WTC11 (cell line): ENCODE measurements at regions not wholly inside any gene's neighbourhood (a gene's known extent, or its start where the extent isn't known, plus 50 kb on each side); places are given as distances from the start of the nearest gene placed in this dataset.

ENCODE experiments used
- CREB1 ChIP-seq: sonication (generic); formaldehyde crosslinking; IDR thresholded peaks from 2 replicates; pipeline ENCODE4 v1.8.0; 2023; ENCODE audit warnings: mild to moderate bottlenecking, missing genetic modification reagents
- EMX1 ChIP-seq: fragments of 250-450 bp; sonication (Bioruptor Pico); IDR thresholded peaks from 2 replicates; pipeline ENCODE4 v1.8.0; 2021; ENCODE audit warnings: mild to moderate bottlenecking
- ETV6 ChIP-seq: sonication (generic); formaldehyde crosslinking; IDR thresholded peaks from 2 replicates; pipeline ENCODE4 v1.8.1; 2022; ENCODE audit warnings: mild to moderate bottlenecking, missing genetic modification reagents
- FOXK1 ChIP-seq: sonication (generic); formaldehyde crosslinking; IDR thresholded peaks from 2 replicates; pipeline ENCODE4 v1.8.0; 2022; ENCODE audit warnings: mild to moderate bottlenecking, moderate library complexity, missing genetic modification reagents
- GABPB1 ChIP-seq: sonication (generic); formaldehyde crosslinking; IDR thresholded peaks from 2 replicates; pipeline ENCODE4 v1.8.1; 2023; ENCODE audit warnings: mild to moderate bottlenecking, missing genetic modification reagents
- NFYB ChIP-seq: sonication (generic); formaldehyde crosslinking; conservative IDR thresholded peaks from 2 replicates; pipeline ENCODE4 v1.8.0; 2022; ENCODE audit warnings: low read depth, missing genetic modification reagents
- NR2C2 ChIP-seq: sonication (generic); formaldehyde crosslinking; IDR thresholded peaks from 2 replicates; pipeline ENCODE4 v1.8.0; 2022; ENCODE audit warnings: mild to moderate bottlenecking, missing genetic modification reagents
- SMAD4 ChIP-seq: sonication (generic); formaldehyde crosslinking; IDR thresholded peaks from 2 replicates; pipeline ENCODE4 v1.8.0; 2022; ENCODE audit warnings: mild to moderate bottlenecking, missing genetic modification reagents
- TEAD4 ChIP-seq: sonication (generic); formaldehyde crosslinking; IDR thresholded peaks from 2 replicates; pipeline ENCODE4 v1.8.0; 2022; ENCODE audit warnings: mild to moderate bottlenecking, missing genetic modification reagents
- TP53 ChIP-seq: sonication (generic); formaldehyde crosslinking; IDR thresholded peaks from 2 replicates; pipeline ENCODE4 v1.8.1; 2023; ENCODE audit warnings: mild to moderate bottlenecking, missing genetic modification reagents
- TF ChIP-seq, protein P1 (sequence below): fragments of 200-600 bp; IDR thresholded peaks from 2 replicates; pipeline ENCODE4 v1.8.0; 2022; ENCODE audit warnings: antibody characterized with exemption
- TF ChIP-seq, protein P2 (sequence below): sonication (generic); formaldehyde crosslinking; IDR thresholded peaks from 2 replicates; pipeline ENCODE4 v1.8.1; 2023; ENCODE audit warnings: mild to moderate bottlenecking, missing genetic modification reagents, moderate library complexity
- TF ChIP-seq, protein P3 (sequence below): sonication (generic); formaldehyde crosslinking; conservative IDR thresholded peaks from 2 replicates; pipeline ENCODE4 v1.8.1; 2022; ENCODE audit warnings: mild to moderate bottlenecking, missing genetic modification reagents
- TF ChIP-seq, protein P4 (sequence below): sonication (generic); formaldehyde crosslinking; IDR thresholded peaks from 2 replicates; pipeline ENCODE4 v1.8.1; 2023; ENCODE audit warnings: mild to moderate bottlenecking, missing genetic modification reagents, moderate library complexity

DNA sequence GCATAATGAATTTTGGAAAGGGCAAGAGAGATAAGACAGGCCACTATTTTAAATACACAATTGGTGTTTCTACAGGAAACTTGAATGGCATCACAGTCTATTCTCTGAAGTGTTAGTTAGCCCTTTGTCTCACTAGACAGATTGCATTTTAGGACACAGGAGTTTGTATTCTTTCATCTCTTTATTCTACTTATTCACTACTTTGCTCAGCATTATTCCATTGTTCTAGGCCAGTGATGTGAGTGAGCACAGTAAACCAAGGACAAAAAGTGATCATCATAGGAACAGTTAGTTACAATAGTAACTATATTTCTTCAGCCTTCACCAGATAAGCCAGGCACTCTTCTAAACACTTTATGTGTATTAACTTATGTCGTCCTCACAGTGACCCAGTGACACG, 150.2 kb upstream of the SLCO3A1 start:
- TF ChIP-seq, protein P1, sequence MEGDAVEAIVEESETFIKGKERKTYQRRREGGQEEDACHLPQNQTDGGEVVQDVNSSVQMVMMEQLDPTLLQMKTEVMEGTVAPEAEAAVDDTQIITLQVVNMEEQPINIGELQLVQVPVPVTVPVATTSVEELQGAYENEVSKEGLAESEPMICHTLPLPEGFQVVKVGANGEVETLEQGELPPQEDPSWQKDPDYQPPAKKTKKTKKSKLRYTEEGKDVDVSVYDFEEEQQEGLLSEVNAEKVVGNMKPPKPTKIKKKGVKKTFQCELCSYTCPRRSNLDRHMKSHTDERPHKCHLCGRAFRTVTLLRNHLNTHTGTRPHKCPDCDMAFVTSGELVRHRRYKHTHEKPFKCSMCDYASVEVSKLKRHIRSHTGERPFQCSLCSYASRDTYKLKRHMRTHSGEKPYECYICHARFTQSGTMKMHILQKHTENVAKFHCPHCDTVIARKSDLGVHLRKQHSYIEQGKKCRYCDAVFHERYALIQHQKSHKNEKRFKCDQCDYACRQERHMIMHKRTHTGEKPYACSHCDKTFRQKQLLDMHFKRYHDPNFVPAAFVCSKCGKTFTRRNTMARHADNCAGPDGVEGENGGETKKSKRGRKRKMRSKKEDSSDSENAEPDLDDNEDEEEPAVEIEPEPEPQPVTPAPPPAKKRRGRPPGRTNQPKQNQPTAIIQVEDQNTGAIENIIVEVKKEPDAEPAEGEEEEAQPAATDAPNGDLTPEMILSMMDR: no peak
- TF ChIP-seq TP53 (CRISPR knock-in tag): no peak
- TF ChIP-seq, protein P2, sequence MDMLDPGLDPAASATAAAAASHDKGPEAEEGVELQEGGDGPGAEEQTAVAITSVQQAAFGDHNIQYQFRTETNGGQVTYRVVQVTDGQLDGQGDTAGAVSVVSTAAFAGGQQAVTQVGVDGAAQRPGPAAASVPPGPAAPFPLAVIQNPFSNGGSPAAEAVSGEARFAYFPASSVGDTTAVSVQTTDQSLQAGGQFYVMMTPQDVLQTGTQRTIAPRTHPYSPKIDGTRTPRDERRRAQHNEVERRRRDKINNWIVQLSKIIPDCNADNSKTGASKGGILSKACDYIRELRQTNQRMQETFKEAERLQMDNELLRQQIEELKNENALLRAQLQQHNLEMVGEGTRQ (CRISPR knock-in tag): no peak
- no peak for TF ChIP-seq NFYB
- TF ChIP-seq, protein P3, sequence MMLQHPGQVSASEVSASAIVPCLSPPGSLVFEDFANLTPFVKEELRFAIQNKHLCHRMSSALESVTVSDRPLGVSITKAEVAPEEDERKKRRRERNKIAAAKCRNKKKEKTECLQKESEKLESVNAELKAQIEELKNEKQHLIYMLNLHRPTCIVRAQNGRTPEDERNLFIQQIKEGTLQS (CRISPR knock-in tag): no peak
- no peak for TF ChIP-seq EMX1 (CRISPR knock-in tag)
- no peak for TF ChIP-seq CREB1
- TF ChIP-seq GABPB1 (CRISPR knock-in tag): no peak
- no peak for TF ChIP-seq SMAD4
- no peak for TF ChIP-seq TEAD4 (CRISPR knock-in tag)
- TF ChIP-seq, protein P4, sequence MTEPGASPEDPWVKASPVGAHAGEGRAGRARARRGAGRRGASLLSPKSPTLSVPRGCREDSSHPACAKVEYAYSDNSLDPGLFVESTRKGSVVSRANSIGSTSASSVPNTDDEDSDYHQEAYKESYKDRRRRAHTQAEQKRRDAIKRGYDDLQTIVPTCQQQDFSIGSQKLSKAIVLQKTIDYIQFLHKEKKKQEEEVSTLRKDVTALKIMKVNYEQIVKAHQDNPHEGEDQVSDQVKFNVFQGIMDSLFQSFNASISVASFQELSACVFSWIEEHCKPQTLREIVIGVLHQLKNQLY (CRISPR knock-in tag): no peak
- no peak for TF ChIP-seq ETV6 (CRISPR knock-in tag)
- TF ChIP-seq FOXK1 (CRISPR knock-in tag): no peak
- TF ChIP-seq NR2C2 (CRISPR knock-in tag): no peak
